Brain pericyte (primary cell): ENCODE measurements at regions not wholly inside any gene's neighbourhood (a gene's known extent, or its start where the extent isn't known, plus 50 kb on each side); places are given as distances from the start of the nearest gene placed in this dataset.

Source experiments
- DNase-seq: peaks from one replicate; pipeline ENCODE4 v3.0.0-alpha.2; 2012; ENCODE audit warnings: low read depth, low spot score

DNA sequence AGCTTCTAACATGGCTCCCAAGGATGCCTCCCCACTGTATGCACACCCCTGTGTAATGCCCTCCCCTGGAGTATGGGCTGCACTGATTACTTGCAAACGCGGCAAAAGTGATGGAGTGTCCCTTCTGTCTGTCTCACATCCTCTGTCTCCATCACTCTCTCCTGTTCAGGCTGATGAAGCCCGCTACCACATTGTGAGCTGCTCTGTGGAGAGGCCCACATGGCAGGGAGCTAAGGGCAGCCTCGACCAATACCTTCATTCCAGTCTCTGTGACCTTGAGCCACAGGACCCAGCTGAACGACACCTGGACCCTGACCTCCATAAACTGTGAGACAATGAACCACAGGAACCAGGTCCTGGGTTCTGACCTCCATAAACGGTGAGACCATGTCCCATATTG, 154.1 kb upstream of the ETV3 start:
- DNase-seq = no peak

DNA sequence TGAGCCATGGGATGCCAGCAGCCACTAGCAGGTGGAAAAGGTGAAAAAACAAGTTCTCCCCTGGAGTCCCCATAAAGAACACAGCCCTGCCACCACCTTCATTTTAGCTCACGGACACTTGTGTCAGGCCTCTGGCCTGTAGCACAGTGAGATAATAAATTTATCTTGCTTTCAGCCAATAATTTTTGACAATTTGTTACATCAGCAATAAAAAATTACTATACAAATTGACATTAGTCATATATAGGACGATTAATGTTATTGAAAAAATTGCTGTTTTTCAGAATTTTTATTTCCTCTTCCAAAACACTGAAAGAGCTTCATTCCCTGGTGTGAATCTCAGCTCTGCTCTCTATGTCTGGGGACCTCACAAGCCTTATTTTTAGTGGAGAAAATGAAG, 152.9 kb upstream of the ETV3 start:
- DNase-seq = no peak

DNA sequence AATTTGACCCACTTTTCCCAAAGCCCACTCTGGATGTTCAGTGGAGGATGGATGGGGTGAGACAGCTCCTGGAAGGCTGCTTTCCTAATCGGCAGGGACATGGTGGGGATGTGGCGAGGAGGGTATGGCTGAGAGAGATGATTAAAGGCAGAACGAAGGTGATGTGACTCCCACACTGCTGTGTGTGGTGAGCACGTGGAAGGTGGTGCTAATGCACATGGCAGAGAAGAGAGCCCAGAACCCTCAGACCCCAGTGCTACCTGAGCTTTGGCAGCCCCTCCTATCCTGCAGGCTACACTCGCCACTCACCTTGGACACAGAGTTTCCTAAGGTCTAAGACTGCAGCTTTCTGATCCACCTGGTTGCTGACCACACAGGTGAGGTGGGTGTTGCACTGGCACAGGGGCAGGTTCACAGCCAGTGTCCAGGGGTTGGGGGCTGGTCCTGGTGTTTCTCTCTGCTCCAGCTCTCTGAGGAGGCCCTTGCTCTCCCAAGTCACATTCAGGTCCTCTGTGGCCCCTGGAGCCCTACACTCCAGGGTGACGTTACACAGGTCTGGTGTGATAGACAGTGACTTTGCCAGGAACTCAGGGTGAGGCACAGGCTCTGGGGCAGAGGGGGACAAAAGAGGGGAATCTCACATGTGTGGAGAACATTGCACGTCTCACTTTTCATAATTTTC, 151.4 kb upstream of the ETV3 start:
- no peak for DNase-seq

DNA sequence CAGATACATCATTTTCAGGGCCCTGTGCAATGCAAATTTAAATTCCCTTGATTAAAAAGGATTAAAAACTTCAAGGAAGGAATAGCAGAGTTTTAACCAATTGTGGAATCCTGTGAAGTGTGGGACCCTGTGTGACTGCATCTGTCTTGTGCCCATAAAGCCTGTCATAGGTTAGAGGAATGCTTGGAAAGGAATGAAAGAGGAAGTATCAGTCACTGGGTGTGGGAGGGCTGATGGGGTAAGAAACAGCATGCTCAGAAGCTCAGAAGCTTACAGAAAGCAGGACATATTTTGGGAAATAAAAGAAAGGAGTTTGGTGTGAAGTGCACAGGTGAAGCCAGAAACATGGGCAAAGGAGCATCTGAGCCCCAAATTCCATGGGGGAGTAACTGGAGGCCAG, 150.8 kb upstream of the ETV3 start:
- DNase-seq = no peak

DNA sequence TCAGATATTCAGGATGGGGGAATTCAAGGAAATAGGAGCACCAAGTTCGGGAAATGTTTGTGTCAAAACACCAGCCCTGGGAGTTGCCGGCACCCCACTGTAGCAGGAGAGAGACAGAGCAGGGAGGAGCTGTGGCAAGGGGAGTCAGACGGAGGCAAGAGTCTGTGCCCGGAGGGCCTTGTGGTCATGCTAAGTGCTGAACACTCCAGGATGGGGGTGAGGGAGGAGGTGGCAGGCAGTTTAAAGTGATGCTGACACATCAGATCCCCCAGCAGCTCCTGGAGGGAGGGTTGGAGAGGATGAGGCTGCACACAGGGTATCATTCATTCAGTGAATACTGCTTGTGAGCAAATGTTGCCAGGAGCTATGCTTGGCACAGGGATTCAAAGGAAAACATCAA, 150.3 kb upstream of the ETV3 start:
- DNase-seq = no peak

DNA sequence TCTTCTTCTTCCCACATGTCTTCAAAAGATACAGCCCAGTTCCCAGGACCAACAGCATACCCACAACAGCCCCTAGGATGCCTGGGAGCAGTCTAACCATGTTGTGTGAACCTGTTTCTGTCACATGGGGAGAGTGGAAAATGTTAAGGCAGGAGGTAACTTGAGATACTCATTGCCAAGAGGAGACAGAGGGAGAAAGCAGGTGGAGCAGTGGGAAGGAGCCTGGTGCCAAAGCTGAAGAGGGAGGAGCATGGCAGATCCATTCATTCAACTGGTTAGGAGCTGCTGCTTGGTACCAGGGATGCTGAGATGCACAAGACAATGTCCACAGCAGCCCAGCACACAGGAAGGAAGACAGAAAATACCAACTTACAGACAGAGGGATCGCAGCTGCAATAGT, 149.8 kb upstream of the ETV3 start:
- DNase-seq = no peak

DNA sequence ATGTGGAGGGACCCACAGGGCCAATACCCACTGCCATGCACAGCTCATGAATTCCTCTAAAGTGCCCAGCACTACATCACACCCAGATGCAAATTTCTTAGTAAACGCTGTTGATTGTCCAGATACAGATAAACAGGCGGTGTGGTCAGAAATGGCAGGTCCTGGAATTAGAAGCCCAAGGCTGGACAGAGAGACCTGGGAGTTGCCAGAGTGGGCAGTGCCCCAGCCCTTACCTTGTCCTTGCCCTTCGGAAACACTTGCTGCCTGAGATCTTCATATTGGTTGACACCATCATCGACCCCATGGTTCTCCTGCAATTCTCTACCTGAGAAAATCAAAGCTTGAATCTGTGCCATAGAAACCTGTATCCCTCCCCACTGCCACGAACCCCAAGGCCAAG, 149.3 kb upstream of the ETV3 start:
- no peak for DNase-seq

DNA sequence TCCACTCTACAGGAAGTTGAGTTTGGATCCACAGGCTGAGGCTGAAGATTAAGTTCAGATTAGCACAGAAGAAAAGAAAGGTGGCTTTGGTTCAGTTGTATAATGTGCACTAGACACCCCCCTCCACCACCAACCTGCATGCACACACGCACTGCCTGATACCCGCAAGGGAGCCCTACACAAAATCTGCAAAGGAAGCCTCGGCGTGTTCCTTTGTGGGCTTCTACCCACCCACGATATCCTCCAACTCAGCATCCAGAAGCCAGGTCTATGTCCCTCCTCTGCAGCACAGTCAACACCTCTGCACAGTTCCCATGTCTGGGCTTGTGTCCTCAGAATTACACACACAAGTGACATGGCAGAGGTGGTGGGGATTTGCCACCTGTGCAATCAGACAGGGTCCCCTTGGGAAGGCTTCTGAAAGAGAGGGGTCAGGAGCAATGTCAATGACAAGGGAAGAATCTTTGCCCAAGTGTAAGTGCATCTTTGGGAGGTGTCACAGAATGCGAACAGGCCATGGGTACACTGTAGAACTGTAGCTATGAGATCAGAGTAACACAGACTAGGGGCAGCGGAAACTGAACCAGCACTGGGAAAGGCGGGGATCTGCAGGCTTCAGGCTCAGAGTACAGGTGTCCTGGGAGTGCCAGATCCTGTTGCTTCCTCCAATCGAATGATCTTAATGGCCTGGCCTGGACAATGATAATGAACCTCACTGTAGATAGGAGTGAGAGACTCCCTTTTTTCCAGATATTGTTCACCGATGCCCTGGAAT, 148.6 kb upstream of the ETV3 start:
- no peak for DNase-seq

DNA sequence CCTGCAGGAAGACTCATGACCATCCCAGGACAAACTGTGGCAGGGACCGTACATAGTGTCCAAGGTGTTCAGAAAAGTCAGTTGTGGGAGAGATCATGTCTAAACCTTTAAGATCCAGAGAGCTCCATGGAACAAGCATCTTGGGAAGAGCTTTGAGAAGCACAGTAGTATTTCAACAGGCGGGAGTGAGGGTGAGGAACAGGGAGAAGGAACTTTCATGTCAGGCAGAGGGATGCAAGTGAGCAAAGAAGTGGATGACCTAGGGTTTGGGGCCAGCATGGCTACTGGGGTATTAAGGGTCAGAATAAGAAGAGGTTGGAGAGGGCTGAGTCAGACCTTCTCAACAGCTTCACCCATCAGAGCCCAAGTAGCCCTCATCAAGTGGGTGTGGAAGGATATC, 147.9 kb upstream of the ETV3 start:
- DNase-seq = no peak

DNA sequence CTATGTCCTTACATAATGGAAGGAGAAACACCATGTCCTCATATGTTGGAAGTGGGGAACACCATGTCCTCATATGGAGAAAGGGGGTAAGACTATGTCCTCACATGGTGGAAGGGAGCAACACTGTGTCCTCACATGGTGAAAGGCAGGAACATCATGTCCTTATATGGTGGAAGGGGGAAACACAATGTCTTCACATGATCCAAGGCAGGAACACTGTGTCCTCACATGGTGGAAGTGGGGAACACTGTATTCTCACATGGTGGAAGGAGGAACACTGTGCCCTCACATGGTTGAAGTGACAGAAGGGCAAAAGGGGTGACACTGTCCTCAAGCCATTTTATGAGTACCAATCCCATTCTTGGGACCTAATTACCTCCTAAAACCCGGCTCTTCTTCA, 146.3 kb upstream of the ETV3 start:
- no peak for DNase-seq

DNA sequence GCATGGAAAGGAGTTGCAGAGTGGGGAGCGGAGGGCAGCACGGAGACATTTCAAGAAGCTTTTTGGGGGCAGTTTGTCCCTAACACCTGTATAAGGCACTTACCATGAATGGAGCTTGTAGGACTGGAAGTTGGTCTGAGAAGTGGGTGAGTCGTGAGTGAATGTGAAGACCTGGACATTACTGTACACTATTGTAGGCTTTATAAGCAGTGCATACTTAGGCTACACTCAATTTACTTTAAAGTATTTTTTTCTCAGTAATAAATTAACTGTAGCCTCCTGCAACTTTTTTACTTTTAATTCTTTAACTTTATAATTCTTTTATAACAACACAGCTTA, 141.6 kb upstream of the ETV3 start:
- no peak for DNase-seq

DNA sequence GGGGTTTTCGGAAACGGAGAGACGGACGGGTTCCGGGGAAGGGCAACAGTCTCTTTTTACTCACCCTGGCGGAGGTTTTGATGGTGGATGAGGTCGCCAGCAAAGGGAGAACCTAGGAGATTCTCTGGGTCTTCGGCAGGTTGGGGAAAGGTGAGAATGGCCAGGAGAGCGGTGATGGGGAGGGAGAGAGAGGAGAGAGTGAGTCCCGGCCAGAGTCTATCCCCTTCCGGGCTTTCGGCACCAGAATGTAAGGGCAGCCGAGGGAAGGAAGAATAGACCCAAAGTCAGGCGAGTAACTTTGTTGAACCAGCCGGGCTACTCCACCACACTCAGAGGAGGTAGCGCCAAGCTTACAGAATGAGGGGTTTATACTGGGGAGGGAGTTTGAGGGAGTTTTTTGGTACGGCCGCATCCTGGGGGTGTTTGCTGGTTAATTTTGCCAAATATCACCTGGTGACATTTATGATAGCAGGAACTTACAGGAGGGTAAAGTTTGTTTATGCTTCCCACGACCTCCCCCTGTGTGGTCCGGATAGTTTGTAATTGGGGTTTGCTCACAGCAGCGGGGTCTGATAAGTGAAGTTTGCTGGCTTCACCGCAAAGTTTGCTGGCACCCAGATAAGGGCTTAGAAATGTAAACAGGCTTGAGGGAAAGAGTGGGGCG, 141.1 kb upstream of the ETV3 start:
- DNase-seq = no peak

DNA sequence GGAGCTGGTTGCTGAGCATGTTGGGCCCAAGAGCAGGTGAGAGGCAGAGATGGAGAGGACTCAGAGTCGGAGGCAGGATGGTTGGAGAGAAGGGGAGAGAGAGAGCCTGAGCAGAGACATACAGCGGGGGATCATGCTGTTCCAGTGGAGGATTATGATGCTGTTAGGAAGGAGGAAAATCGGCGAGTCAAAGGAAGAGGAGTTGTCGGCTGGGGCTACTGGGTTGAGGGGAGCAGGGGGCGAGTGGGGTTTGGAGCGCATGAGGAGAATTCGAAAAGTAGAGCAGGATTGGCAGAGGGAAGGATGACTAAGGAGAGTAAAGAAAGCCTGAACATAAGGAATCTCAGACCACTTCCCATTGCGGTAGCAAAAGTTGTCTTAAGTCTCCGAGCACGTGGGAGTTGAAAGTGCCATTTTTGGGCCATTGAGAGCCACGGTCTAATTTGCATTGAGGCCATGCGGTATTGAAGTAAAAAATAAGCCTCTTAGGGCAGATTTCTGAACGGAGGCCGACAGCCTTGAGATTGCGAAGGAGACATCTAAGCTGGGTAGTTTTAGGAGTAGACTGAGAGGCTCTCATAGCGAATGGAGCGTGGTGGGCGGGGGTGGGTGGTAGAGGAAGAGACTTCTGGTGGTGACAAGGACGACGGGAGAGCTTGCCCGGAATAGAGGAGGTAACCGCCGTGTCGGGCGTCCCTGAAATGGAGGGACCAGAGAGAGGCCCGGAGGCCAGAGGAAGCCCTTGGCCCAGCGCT, 140.4 kb upstream of the ETV3 start:
- no peak for DNase-seq

DNA sequence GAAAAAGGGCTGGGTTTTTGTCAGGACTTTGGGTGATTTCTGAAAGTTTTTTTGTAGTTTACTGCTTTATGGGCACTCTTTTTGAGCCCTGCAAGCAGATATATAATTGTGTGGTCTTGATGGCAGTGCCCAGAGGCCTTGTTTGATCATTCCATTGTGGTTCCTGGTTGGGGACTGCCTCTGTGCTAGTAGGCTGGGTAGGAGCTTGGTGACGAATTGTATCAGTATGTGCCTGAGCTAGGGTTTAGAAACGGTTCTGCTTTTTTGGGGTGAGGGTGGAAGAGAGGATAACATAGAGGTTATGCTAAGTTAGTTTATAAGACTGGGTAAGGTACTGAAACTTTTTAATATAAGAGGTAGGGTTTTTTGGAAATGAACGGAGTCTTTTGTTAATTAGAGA, 139.7 kb upstream of the ETV3 start:
- DNase-seq = no peak

DNA sequence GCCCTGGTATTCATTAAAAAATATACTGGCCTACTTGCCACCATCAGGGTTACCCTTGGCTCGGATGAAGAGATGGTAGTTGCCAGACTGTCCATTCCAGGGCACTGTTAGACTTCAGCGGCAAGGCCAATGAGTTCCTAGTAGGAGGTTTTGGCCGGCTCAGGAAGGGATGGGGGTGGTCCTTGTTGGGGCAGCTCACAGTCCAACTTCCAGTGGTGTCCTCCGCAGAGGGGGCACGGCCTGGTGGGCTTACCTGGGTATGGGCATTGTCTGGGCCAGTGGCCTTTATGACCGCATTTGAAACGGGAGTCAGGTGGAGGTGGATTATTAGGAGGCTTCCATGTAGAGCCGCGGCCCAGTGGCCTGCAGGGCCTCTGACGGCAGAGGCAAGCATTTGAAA, 139.1 kb upstream of the ETV3 start:
- DNase-seq = no peak

DNA sequence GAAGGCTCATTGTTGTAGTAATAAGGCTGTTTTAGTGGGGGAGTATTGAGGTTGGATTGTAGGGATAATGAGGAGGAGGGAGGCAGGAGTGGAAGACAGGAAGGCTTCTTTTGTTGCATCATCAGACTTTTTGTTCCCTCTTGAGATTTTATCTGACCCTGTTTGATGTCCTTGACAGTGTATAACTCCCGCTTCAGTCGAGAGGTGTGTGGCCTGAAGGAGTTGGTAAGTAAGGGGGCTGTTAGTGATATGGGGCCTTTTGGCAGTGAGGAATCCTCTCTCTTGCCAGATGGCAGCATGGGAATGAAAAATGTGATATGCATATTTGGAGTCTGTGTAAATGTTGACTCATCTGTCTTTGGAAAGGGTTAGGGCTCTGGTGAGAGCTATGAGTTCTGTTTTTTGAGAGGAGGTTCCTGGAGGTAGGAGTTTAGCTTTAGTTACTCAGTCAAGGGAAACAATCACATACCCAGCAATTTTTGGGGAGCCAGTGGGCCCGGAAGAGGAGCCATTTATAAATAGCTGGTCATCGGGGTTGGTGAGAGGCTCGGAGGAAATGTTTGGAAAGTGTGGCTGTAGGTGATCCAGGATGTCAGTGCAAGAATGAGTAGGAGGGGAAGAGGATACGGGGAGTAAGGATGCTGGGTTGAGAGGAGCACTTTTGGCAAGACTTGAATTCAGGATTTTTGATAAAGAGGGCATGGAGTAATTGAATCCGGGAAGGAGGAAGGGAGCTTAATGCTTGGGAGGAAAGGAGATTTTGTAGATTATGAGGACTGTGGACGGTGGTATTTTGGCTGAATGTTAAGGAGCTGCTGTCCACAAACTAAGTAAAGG, 136.7 kb upstream of the ETV3 start:
- DNase-seq = no peak

DNA sequence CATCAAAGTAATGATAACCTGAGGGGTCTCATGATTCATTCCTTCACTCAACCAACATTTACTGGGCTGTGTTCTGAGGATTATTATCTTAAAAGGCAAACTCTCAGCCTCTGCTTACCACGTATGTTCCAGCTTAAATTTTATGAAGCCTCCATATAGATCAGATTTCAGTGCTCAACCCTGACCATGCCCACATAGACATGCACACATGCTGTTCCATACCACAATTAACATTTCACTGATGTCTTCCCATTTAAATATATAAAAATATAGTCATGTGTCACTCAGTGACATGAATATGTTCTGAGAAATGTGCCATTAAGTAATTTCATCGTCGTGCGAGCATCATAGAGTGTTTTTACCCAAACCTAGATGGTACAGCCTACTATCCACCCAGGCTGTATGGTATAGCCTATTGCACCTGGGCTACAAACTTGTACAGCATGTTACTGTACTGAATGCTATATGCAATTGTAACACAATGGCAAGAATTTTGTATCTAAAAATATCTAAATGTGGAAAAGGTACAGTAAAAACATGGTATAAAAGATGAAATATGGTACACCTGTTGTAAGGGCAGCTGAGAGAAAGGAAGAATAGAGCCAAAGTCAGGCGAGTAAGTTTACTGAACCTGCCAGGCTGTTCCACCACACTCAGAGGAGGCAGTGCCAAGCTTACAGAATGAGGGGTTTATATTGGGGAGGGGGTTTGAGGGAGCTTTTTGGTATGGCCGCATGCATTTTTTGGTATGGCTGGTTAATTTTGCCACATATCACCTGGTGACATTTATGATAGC, 134.7 kb upstream of the ETV3 start:
- DNase-seq = no peak

DNA sequence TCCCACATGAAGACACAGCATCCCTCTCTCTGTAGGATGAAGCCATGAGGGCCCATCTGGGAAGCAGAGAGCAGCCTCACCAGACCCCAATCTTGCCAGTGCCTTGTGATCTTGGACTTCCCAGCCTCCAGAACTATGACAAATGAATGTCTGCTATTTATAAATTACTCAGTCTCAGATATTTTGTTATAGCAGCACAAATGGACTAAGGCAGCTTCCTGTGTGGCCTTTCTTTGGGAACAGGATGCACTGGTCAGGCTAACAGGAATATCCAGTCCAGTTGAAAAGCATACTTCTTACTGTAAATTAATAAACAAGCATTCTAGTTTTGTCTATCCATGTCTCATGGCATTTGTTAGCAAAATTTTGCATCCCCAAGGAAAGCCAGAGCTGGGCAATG, 134.1 kb upstream of the ETV3 start:
- no peak for DNase-seq

DNA sequence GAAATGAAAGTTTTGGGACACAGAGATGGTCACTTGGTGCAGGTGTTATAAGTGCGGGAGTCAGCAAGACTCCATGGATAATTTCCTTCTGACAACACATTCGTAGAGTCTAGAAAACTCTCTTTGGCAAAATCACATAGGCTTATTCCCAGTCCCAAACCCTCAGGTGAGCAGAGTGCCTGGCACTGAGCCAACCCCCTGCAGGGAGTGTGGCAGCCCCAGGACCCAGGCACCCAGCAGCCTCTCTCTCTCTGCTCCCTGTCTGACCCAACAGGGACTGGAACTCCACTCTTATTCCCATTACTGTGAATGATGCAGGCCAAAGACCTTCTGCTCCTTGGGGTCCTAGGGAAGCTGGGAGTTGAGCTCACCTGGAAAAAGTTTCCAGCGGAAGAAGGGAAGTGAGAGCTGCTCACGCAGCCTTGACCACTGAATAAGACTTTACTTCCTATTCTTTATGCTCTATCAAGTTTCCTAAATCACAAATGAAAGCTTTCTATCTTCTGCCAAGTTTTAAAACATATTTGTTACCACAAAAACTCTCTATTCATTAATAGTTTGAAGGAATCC, 132.6 kb upstream of the ETV3 start:
- DNase-seq = no peak

DNA sequence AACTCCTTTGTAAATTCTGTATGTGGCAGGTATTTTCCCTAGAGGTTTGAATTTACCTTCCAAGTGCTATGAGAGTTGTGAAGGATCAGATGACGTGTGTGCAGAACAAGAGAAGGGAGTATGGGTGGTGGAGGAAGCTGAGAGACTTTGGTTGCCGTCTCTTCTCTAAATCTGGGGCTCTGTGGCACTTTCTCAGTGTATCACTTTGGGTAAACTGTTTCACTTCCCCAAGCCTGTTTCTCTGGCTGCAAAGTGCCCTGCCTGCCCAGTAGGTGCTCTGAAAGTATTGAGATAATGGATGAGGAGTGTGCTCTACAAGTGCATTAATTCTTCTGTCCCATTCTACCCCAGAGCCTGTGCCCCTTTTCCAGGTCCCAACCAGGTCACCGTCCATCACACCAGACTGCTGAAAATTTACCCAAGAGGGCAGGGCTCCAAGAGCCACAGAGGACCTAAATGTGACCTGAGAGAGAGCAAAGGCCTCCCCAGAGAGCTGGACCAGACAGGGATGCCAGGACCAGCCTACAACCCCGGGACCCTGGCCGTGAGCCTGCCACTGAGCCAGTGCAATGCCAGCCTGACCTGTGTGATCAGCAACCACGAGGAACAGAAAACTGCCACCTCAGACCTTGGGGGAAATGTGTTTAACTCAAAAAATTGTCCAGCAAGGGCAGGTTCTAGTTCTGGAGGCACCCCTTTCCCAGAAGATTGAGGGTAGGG, 131.6 kb upstream of the ETV3 start:
- no peak for DNase-seq
